ENCODE measurements at regions not wholly inside any gene's neighbourhood (a gene's known extent, or its start where the extent isn't known, plus 50 kb on each side); places are given as distances from the start of the nearest gene placed in this dataset.

- TF ChIP-seq TOX (CRISPR knock-in tag; IDR thresholded peaks at IDR 0.05; ENCODE audit: borderline replicate concordance) (no peak), RARB (CRISPR knock-in tag; IDR thresholded peaks at IDR 0.05) (no peak), PPARA (CRISPR knock-in tag; IDR thresholded peaks at IDR 0.05; ENCODE audit: borderline replicate concordance) (no peak), OSR1 (CRISPR knock-in tag; IDR thresholded peaks at IDR 0.05) (no peak), TCF4 (CRISPR knock-in tag; IDR thresholded peaks at IDR 0.05; ENCODE audit: borderline replicate concordance) (no peak), ZFP3 (CRISPR knock-in tag; IDR thresholded peaks at IDR 0.05) (no peak), ZNF70 (CRISPR knock-in tag; IDR thresholded peaks at IDR 0.05) (no peak), ISL1 (CRISPR knock-in tag; IDR thresholded peaks at IDR 0.05) (no peak), BACH2 (CRISPR knock-in tag; IDR thresholded peaks at IDR 0.05; ENCODE audit: borderline replicate concordance) (no peak), SNAI2 (CRISPR knock-in tag; IDR thresholded peaks at IDR 0.05) (no peak), ZNF565 (CRISPR knock-in tag; conservative IDR thresholded peaks at IDR 0.05; ENCODE audit: low read depth) (no peak), PATZ1 (CRISPR knock-in tag; IDR thresholded peaks at IDR 0.05; ENCODE audit: borderline replicate concordance) (no peak)
- no peak for ATAC-seq
These were observed 290.7 kb upstream of the SALL3 start for GRCh38 chr18:78688916-78689315.

- ATAC-seq: no peak
- TF ChIP-seq TCF4 (CRISPR knock-in tag; IDR thresholded peaks at IDR 0.05; ENCODE audit: borderline replicate concordance) (no peak), ARNTL (CRISPR knock-in tag; IDR thresholded peaks at IDR 0.05; ENCODE audit: borderline replicate concordance, low read depth) (no peak), ZFP3 (CRISPR knock-in tag; IDR thresholded peaks at IDR 0.05) (no peak), GLIS3 (CRISPR knock-in tag; IDR thresholded peaks at IDR 0.05) (no peak), SNAI2 (CRISPR knock-in tag; IDR thresholded peaks at IDR 0.05) (no peak), OSR1 (CRISPR knock-in tag; IDR thresholded peaks at IDR 0.05) (no peak), ZNF8 (CRISPR knock-in tag; IDR thresholded peaks at IDR 0.05) (no peak), POU6F1 (CRISPR knock-in tag; IDR thresholded peaks at IDR 0.05; ENCODE audit: borderline replicate concordance, low read depth) (no peak), ESRRG (CRISPR knock-in tag; IDR thresholded peaks at IDR 0.05) (no peak), ZNF565 (CRISPR knock-in tag; conservative IDR thresholded peaks at IDR 0.05; ENCODE audit: low read depth) (no peak), TOX (CRISPR knock-in tag; IDR thresholded peaks at IDR 0.05; ENCODE audit: borderline replicate concordance) (no peak), ZNF70 (CRISPR knock-in tag; IDR thresholded peaks at IDR 0.05) (no peak), RARB (CRISPR knock-in tag; IDR thresholded peaks at IDR 0.05) (no peak), PPARA (CRISPR knock-in tag; IDR thresholded peaks at IDR 0.05; ENCODE audit: borderline replicate concordance) (no peak), BACH2 (CRISPR knock-in tag; IDR thresholded peaks at IDR 0.05; ENCODE audit: borderline replicate concordance) (no peak), ISL1 (CRISPR knock-in tag; IDR thresholded peaks at IDR 0.05) (no peak), CSRNP3 (CRISPR knock-in tag; IDR thresholded peaks at IDR 0.05) (no peak)
These were observed 290.0 kb upstream of the SALL3 start for GRCh38 chr18:78689606-78690005.

GRCh38 chr18:78692105-78692504 is 287.5 kb upstream of the SALL3 start:
- TF ChIP-seq RARB (CRISPR knock-in tag; IDR thresholded peaks at IDR 0.05) (no peak), CSRNP3 (CRISPR knock-in tag; IDR thresholded peaks at IDR 0.05) (no peak), ARNTL (CRISPR knock-in tag; IDR thresholded peaks at IDR 0.05; ENCODE audit: borderline replicate concordance, low read depth) (no peak), ZNF565 (CRISPR knock-in tag; conservative IDR thresholded peaks at IDR 0.05; ENCODE audit: low read depth) (no peak), ZFP3 (CRISPR knock-in tag; IDR thresholded peaks at IDR 0.05) (no peak), BACH2 (CRISPR knock-in tag; IDR thresholded peaks at IDR 0.05; ENCODE audit: borderline replicate concordance) (no peak), ZNF70 (CRISPR knock-in tag; IDR thresholded peaks at IDR 0.05) (no peak), PPARA (CRISPR knock-in tag; IDR thresholded peaks at IDR 0.05; ENCODE audit: borderline replicate concordance) (no peak), CREB5 (CRISPR knock-in tag; IDR thresholded peaks at IDR 0.05; ENCODE audit: low read depth) (no peak), CSDC2 (CRISPR knock-in tag; IDR thresholded peaks at IDR 0.05) (no peak), TCF4 (CRISPR knock-in tag; IDR thresholded peaks at IDR 0.05; ENCODE audit: borderline replicate concordance) (no peak), PATZ1 (CRISPR knock-in tag; IDR thresholded peaks at IDR 0.05; ENCODE audit: borderline replicate concordance) (no peak), ESRRG (CRISPR knock-in tag; IDR thresholded peaks at IDR 0.05) (no peak), TSHZ2 (CRISPR knock-in tag; IDR thresholded peaks at IDR 0.05) (no peak)
- ATAC-seq: no peak
